ENCODE measurements at regions not wholly inside any gene's neighbourhood (a gene's known extent, or its start where the extent isn't known, plus 50 kb on each side); places are given as distances from the start of the nearest gene placed in this dataset.

DNA sequence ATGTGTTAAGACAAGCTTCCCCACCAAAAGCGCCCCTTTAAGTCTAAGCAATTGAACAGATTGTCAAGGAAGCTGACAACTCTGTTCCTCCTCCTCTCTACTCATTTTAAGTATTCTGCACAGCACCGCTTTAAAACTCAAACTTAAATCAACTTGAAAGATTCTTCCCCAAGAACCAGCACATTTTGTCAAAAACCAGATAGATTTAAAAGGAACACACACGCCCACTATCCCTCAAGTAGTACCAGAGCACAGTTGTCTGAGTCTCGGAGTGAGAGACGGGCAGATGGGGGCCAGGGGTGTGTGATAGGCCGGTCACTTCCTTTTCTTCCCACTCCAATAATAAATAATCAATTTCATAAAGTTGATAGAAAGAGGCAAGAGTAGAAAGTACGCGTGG is 67.7 kb upstream of the POU3F3 start:
- DNase-seq (ENCODE audit: insufficient read length, low spot score) = no peak
- no peak for FAIRE-seq

DNA sequence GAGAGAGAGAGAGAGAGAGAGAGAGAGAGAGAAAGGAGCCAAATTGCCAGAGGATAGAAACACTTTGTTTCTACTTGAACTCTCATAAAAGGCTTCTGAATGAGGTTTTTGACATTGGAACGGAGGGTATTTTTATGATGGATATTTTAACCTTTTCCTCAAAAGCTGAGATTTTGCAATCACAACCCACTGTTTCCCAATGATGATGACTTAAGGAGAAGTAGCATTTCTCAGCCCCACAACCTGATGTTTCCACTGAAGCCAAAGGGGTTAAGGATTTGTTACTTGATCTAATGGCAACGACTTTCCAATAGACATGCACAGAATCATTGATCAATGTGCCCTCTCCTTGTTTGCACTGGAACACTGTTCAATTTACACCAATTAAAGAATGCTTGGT is 67.1 kb upstream of the POU3F3 start:
- no peak for DNase-seq (ENCODE audit: insufficient read length, low spot score)
- FAIRE-seq = no peak

DNA sequence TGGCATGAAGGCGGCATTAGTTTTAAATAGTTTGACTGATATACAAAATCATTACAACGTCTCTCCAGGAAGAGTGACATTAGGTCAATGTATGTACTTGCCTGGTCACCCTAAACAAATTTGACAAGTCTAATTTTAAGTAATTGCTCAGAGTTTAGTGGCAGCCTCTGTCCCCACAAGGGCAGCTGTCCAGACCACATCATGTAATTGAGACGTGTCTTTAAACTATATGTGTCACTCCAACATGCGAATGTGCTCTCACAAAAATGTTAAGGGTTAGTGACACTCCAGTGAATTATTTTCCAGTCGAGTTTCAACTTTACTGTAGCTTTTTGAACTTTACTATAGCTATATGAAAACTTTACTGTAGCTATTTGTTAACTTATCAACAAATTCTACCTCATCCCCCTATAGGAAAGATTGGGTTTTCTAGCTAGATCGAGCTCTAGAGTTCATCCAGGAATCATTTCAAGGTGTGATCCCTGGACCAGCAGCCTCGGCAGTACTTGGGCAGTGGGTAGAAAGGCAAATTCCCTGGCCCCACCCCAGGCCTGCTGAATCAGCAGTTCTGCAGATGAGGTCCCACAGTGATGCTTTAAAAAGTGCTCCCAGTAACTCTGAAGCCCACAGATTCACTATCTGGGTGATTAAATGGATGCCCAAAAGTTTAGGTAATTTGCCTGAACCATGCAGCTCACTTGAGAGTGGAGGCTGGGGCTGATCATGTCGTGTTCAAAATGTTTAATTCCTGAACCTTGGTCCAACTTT is 66.4 kb upstream of the POU3F3 start:
- no peak for DNase-seq (ENCODE audit: insufficient read length, low spot score)
- FAIRE-seq = no peak

DNA sequence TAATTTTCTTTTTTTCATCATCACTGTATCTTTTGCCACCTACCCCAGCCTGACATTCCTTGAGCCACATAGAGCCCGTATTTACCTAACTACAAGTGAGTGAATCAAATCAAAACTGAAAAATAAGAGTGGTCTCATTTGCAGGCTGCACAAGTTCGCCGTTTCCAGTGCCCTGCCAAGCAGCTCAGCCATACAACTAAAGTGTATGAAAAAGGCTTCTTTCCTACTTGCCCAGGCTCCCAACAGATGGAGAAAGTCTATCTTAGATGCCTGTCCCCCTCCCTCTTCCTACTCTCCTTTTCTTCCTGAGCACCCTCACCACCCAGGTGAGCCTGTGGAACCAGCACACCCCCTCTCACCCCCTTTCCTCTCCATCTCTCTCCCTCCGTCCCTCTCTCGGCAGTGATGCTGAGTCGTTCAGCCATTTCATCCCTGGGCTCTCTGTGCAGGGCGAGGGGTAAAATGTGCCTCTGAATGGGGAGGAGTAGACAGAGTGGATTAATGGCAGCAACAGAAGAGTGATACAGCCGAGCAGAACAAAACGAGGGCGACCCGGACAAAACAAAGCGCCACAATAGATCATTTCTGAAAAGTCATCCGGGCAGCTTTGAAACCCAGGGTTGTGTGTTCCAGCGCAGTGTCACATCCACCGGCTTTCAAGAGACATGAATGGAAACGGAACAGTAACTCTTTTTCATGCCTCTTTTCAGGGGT is 65.0 kb upstream of the POU3F3 start:
- DNase-seq (ENCODE audit: insufficient read length, low spot score) (no peak), FAIRE-seq (no peak)

DNA sequence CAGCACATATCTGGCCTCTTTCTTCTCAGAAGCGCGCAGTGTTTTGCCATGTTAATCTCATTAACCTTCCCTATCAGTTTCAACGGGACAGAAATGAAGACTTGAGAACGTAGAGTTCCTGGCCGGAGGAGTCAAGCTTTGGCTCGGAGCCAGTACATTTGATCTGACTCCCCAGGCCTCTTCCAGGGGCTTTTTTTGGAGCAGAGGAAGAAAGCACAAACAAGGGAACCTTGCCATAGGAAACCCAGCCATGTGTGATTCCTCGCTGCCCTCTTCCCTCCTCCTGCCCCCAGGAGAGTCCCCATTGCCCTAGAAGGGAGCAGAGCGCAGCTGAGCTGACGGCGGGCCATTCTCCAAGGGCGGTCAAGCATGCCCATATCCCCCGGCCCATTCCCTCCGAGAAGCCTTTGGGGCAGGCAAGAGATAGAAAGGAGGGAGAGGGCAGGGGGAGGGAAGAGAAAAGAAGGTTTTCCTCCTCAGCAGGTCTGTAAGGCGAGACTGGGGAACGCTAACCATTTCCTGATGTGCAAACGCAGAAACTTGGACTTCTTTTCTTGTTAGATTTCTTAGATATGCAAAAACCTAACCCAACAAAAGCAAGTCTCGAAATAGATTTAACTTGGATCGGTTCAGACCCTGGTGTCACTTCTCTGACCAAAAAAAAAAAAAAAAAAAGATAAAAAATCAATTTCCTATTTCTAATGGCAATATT is 63.7 kb upstream of the POU3F3 start:
- FAIRE-seq = no peak
- DNase-seq (ENCODE audit: insufficient read length, low spot score) = no peak

DNA sequence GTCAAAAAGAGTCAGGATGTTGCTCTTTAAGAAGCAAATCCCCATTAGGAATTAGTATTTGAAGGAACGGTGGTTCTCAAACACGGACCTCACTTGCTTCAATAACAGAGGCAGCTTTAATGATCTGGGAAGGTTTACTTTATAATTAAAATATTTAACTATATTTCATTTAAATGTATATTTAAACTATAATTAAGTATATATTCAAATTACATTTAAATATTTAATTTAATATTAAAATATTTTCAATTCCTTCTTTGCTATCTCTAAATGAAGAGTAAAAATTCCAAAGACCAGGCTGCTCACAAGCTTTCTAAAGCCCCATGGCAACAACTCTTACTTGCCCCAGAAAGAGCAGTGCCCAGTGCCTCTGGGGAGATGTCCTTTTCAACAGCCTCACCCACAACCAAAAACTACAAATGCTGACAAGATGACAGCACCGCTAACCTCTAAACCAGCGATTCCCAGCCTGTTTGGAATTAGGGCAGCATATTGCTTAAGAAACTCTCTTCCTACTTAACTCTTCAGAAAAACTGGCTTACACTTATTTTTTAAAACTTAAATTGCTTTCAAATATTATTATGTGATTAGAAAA is 62.9 kb upstream of the POU3F3 start:
- FAIRE-seq = no peak

DNA sequence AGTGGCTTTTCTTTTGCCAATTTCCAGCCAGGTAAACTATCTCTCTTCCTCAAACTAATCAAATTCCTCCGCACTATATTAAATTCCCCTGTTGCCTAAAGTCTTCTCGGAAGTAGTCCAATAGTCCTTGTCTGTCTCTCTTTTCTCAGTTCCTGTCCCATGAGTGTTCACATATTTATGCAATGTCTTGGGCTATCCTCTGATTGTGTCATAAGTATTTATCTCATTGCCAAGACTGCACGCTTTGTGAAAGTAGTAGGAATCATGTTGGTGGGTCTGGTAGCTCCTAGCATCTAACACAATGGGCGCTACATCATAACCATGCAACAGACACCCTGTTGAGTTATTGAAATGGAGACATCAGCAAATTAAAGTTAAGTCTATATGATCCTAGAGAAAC is 59.9 kb upstream of the POU3F3 start:
- DNase-seq (ENCODE audit: insufficient read length, low spot score) (no peak), FAIRE-seq (no peak)

More for the DNA sequence above, 62.9 kb upstream of the POU3F3 start:
- DNase-seq (ENCODE audit: insufficient read length, low spot score) = no peak

DNA sequence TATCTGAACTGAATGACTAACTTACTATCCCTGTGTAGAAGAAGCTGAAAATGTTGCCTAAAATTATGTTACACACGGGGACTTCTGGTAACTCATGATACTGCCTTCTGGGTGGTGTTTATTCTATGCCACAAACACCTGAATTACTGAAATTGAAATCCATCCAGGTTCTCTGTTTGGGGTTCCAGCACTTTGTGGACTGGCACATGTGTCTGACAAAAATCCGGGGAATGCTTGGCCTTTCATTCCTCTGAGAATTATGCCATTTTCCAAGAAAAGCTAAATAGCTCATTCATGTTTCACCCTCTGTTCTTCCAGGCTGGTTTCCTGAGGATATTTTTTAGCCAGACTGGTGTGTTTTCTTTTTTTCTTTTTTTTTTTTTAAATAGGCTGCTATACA is 59.5 kb upstream of the POU3F3 start:
- no peak for FAIRE-seq
- DNase-seq (ENCODE audit: insufficient read length, low spot score) = no peak

Measured in GM19239 (cell line).